ENCODE measurements at regions not wholly inside any gene's neighbourhood (a gene's known extent, or its start where the extent isn't known, plus 50 kb on each side); places are given as distances from the start of the nearest gene placed in this dataset.

DNA sequence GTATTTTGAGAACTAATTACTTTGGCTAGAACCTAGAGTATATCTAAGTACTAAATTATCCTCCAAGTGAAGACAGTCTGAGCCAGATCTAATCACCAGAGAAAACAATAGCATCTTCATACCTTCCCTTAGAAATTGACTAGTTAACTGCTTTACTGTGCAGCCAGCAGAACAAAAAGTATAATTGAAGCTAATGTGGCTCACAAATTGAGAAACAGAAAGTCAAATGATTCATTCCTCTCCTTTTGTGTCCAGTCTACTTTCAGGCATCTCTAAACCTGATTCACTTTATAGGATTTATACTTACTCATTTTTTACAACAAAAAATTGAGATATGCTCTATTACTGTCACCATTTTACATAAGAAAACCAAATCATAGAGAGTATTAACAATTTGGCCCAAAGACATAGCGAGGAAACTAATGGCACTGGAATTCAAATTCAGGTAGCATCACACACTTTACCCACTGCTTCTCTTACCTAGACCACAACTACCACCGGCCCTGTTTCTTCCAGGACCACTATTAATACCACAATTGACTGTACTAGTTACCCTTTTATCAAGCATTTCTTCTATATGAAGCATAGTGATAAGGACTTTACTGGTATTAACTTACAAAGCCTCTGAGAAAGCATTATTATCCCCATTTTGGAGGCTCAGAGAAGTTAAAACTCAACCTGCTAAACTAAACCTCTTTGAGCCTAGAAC, 1402.6 kb upstream of the TENM4 start (continued):
- no peak for TF ChIP-seq RAD21 (IDR thresholded peaks at IDR 0.05 in 1 of 2, conservative IDR thresholded peaks at IDR 0.05 in 1 of 2; ENCODE audit: low read depth in 2 of 2, low read length in 2 of 2)

Data from H1 (cell line).